Bronchial epithelial cell (primary cell): ENCODE measurements at regions not wholly inside any gene's neighbourhood (a gene's known extent, or its start where the extent isn't known, plus 50 kb on each side); places are given as distances from the start of the nearest gene placed in this dataset.
"Not testable (repeated sequence)": the region's sequence is repeated elsewhere in the genome, so short reads cannot be mapped to it uniquely, and the experiment has no call there.

ENCODE experiments used
- DNase-seq: peaks from one replicate; pipeline ENCODE4 v3.0.0-alpha.2; 2010; ENCODE audit warnings: low read depth
- FAIRE-seq: peaks from 2 replicates; lab custom pipeline; 2011; peaks lifted over from hg19 to GRCh38; lab: Jason Lieb, UNC
- H3K27me3 ChIP-seq: 2 replicates; pipeline ENCODE4 v1.5.1; 2011; ENCODE audit warnings: low read length; ENCODE audit not compliant: control insufficient read depth, insufficient read depth
- H3K36me3 ChIP-seq: 2 replicates; pipeline ENCODE4 v1.5.1; 2011; ENCODE audit warnings: low read length; ENCODE audit not compliant: control insufficient read depth, insufficient read depth
- H3K4me3 ChIP-seq: 2 replicates; pipeline ENCODE4 v1.5.1; 2011; ENCODE audit warnings: mild to moderate bottlenecking, low read depth, low read length, control low read depth
- CTCF ChIP-seq: IDR thresholded peaks from 2 replicates; pipeline ENCODE4 v1.5.1; 2011; ENCODE audit warnings: mild to moderate bottlenecking, moderate library complexity, low read length, control low read depth, inconsistent platforms; ENCODE audit not compliant: insufficient read depth, severe bottlenecking

GRCh38 chr2:123840016-123840415, 185.1 kb upstream of the CNTNAP5 start:
- H3K27me3 ChIP-seq = no peaks in the 10 kb centered on the region
- TF ChIP-seq CTCF = peak; percentile 32
- peak; percentile 89 for FAIRE-seq
- H3K4me3 ChIP-seq = no peak overlapping the region
- peak; percentile 77 for DNase-seq
- H3K36me3 ChIP-seq = no peaks in the 10 kb centered on the region

- no peak for TF ChIP-seq CTCF
- FAIRE-seq = peak; percentile 90
These were observed 184.5 kb upstream of the CNTNAP5 start for GRCh38 chr2:123840574-123840973.

GRCh38 chr2:123851281-123851680, 173.8 kb upstream of the CNTNAP5 start:
- no peak for FAIRE-seq
- TF ChIP-seq CTCF = no peak
- DNase-seq = no peak
- H3K27me3 ChIP-seq = no peaks in the 10 kb centered on the region
- no peak overlapping the region for H3K4me3 ChIP-seq
- H3K36me3 ChIP-seq = no peaks in the 10 kb centered on the region

More at GRCh38 chr2:123840574-123840973, 184.5 kb upstream of the CNTNAP5 start:
- no peak overlapping the region for H3K4me3 ChIP-seq
- no peaks in the 10 kb centered on the region for H3K27me3 ChIP-seq
- DNase-seq = peak; percentile 54
- no peaks in the 10 kb centered on the region for H3K36me3 ChIP-seq

GRCh38 chr2:123853161-123853560, 171.9 kb upstream of the CNTNAP5 start:
- FAIRE-seq (no peak), DNase-seq (no peak)
- TF ChIP-seq CTCF = no peak
- Histone ChIP-seq H3K4me3 (no peak overlapping the region), H3K27me3 (no peaks in the 10 kb centered on the region), H3K36me3 (no peaks in the 10 kb centered on the region)

- not testable (repeated sequence) for H3K4me3 ChIP-seq, FAIRE-seq, H3K36me3 ChIP-seq, DNase-seq, H3K27me3 ChIP-seq
These were observed 166.1 kb upstream of the CNTNAP5 start for GRCh38 chr2:123859031-123859430.

GRCh38 chr2:123864416-123864815, 160.7 kb upstream of the CNTNAP5 start:
- DNase-seq (no peak), FAIRE-seq (no peak)
- TF ChIP-seq CTCF = no peak
- Histone ChIP-seq H3K36me3 (no peaks in the 10 kb centered on the region), H3K27me3 (no peaks in the 10 kb centered on the region), H3K4me3 (no peak overlapping the region)
